HepG2 (cell line): ENCODE measurements at regions not wholly inside any gene's neighbourhood (a gene's known extent, or its start where the extent isn't known, plus 50 kb on each side); places are given as distances from the start of the nearest gene placed in this dataset.

Experiments
- ATAC-seq: fragments of 200-7000 bp; cut with Tn5 transposase; 3 replicates; pipeline ENCODE4 v1.9.1; 2020; ENCODE audit warnings: mild to moderate bottlenecking, moderate library complexity
- BruUV-seq: library from RNA; stranded (reverse); fragments of 400-500 nt; replicated peaks from 2 replicates; lab custom pipeline; 2021; lab: Mats Ljungman, UMichigan
- CTCF ChIA-PET: fragments of 300-600 bp; formaldehyde crosslinking; extraction: SDS; loops from one replicate; lab custom pipeline; 2021; ENCODE audit warnings: low total read pairs, inconsistent platforms, low intra/inter-chr PET ratio; lab: Yijun Ruan, JAX
- POLR2A ChIA-PET: fragments of 350-600 bp; sonication (Branson Sonifier 250); formaldehyde crosslinking; loops from one replicate; lab custom pipeline; 2020; ENCODE audit warnings: antibody characterized with exemption, inconsistent platforms; lab: Yijun Ruan, JAX
- DNase-seq: peaks from one replicate; pipeline ENCODE4 v3.0.0-alpha.2; 2015; ENCODE audit warnings: low spot score
- FAIRE-seq: peaks from 3 replicates; lab custom pipeline; 2011; peaks lifted over from hg19 to GRCh38; lab: Jason Lieb, UNC
- H2AFZ ChIP-seq: one replicate; pipeline ENCODE4 v1.6.1; 2011; ENCODE audit warnings: low read length, inconsistent platforms
- H3K27ac ChIP-seq: fragments of 300-600 bp; 3 replicates; pipeline ENCODE4 v1.8.0; 2011; ENCODE audit warnings: mixed run types, mild to moderate bottlenecking, mixed read lengths, low read length, inconsistent platforms; ENCODE audit not compliant: insufficient read depth; ENCODE audit errors: extremely low read length
- H3K27me3 ChIP-seq, 2 experiments: fragments of 200-600 bp in 1 of 2; 2 replicates in 1 of 2; 3 replicates in 1 of 2; pipeline versions ENCODE4 v1.6.0 to v1.8.0; 2011; ENCODE audit warnings: low read length in 2 of 2, mild to moderate bottlenecking in 2 of 2, moderate library complexity in 2 of 2, inconsistent platforms in 1 of 2; ENCODE audit not compliant: insufficient read depth in 2 of 2, control insufficient read depth in 1 of 2
- H3K36me3 ChIP-seq, 2 experiments: fragments of 200-600 bp in 1 of 2; replicated peaks in 1 of 2; 2 replicates in 1 of 2; 3 replicates in 1 of 2; pipeline versions ENCODE4 v1.5.1 to v1.8.0; 2011; ENCODE audit warnings: low read length in 2 of 2, inconsistent platforms in 1 of 2; ENCODE audit not compliant: insufficient read depth in 2 of 2, control insufficient read depth in 1 of 2
- H3K4me1 ChIP-seq: 2 replicates; pipeline ENCODE4 v1.5.1; 2012; ENCODE audit warnings: low read length, inconsistent platforms; ENCODE audit not compliant: insufficient read depth
- H3K4me2 ChIP-seq: 2 replicates; pipeline ENCODE4 v1.6.0; 2011; ENCODE audit warnings: low read depth, low read length, inconsistent platforms
- H3K4me3 ChIP-seq, 3 experiments: fragments of 200-600 bp in 1 of 3; sonication (generic), shearing (Covaris generic) in 1 of 3; replicated peaks in 1 of 3; 2 replicates each; pipeline ENCODE4 v1.5.1; 2011 to 2016; ENCODE audit warnings: low read length in 3 of 3, inconsistent platforms in 2 of 3, low read depth in 2 of 3, mild to moderate bottlenecking in 2 of 3, control low read depth in 1 of 3, mixed read lengths in 1 of 3; ENCODE audit not compliant: insufficient read depth in 1 of 3
- H3K79me2 ChIP-seq: one replicate; pipeline ENCODE4 v1.6.1; 2011; ENCODE audit warnings: low read length, inconsistent platforms; ENCODE audit not compliant: insufficient read depth
- H3K9ac ChIP-seq: 2 replicates; pipeline ENCODE4 v1.6.0; 2011; ENCODE audit warnings: mild to moderate bottlenecking, low read depth, low read length, inconsistent platforms; ENCODE audit not compliant: insufficient read depth
- H3K9me3 ChIP-seq: 2 replicates; pipeline ENCODE4 v1.5.1; 2012; ENCODE audit warnings: mild to moderate bottlenecking, low read length
- H4K20me1 ChIP-seq: 2 replicates; pipeline ENCODE4 v1.6.0; 2011; ENCODE audit warnings: inconsistent platforms, mild to moderate bottlenecking, low read length, moderate library complexity; ENCODE audit not compliant: insufficient read depth
- BCL6 ChIP-seq: IDR thresholded peaks from 2 replicates; pipeline ENCODE4 v1.6.1; 2016; ENCODE audit warnings: missing genetic modification reagents, missing compliant biosample characterization
- ZBTB10 ChIP-seq: sonication (generic); formaldehyde crosslinking; IDR thresholded peaks from 2 replicates; pipeline ENCODE4 v1.4.0; 2020; ENCODE audit warnings: missing genetic modification reagents, borderline replicate concordance
- ZBTB14 ChIP-seq: sonication (generic); formaldehyde crosslinking; IDR thresholded peaks from 2 replicates; pipeline ENCODE4 v1.4.0; 2020; ENCODE audit warnings: missing genetic modification reagents
- ZFAT ChIP-seq: sonication (generic); formaldehyde crosslinking; conservative IDR thresholded peaks from 2 replicates; pipeline ENCODE4 v1.8.1; 2023; ENCODE audit warnings: missing genetic modification reagents, inconsistent platforms
- ZNF30 ChIP-seq: sonication (generic); formaldehyde crosslinking; IDR thresholded peaks from 2 replicates; pipeline ENCODE4 v1.5.0; 2020; ENCODE audit warnings: mild to moderate bottlenecking, missing genetic modification reagents
- ZNF367 ChIP-seq: sonication (generic); formaldehyde crosslinking; IDR thresholded peaks from 2 replicates; pipeline ENCODE4 v1.4.0; 2020; ENCODE audit warnings: missing genetic modification reagents, borderline replicate concordance
- ZNF710 ChIP-seq: sonication (generic); formaldehyde crosslinking; IDR thresholded peaks from 2 replicates; pipeline ENCODE4 v1.5.0; 2020; ENCODE audit warnings: mild to moderate bottlenecking, missing genetic modification reagents, borderline replicate concordance
- WGBS: methylation state at CpG from one replicate; pipeline ENCODE4 v1.1.6; 2017; ENCODE audit warnings: low lambda C conversion rate; 5-methylcytosine and 5-hydroxymethylcytosine counted together
- in situ Hi-C: cut with HindIII; loops from 2 replicates; pipeline ENCODE4 v1.10.0; 2017; ENCODE audit warnings: low pct_unique_long_range_greater_than_20kb; ENCODE audit not compliant: extremely low pct_ligation_motif_present
- intact Hi-C: fragments of 100-400 bp; cut with micrococcal nuclease; formaldehyde crosslinking; loops from one replicate; pipeline ENCODE4 v1.10.0; 2022; ENCODE audit not compliant: unreplicated experiment
- TF ChIP-seq, protein P1 (sequence below): fragments of 450-650 bp; IDR thresholded peaks from 2 replicates; pipeline ENCODE4 v1.6.1; 2016

GRCh38 chr3:154510780-154511179 lies 80.8 kb upstream of the GPR149 start:
- Histone ChIP-seq H2AFZ (peak overlapping the region; percentile 20), H3K4me2 (no peak overlapping the region), H4K20me1 (no peaks in the 10 kb centered on the region), H3K27ac (no peak overlapping the region), H3K27me3 (no peaks in the 10 kb centered on the region), H3K9ac (no peak overlapping the region), H3K36me3 (no peaks in the 10 kb centered on the region), H3K79me2 (no peaks in the 10 kb centered on the region), H3K4me1 (no peaks in the 10 kb centered on the region), H3K4me3 (no peak overlapping the region), H3K9me3 (no peaks in the 10 kb centered on the region)
- in situ Hi-C loops, result no loop called here
- BruUV-seq, result no TSS peak
- ChIA-PET POLR2A (no interaction called here), CTCF (no interaction called here)
- intact Hi-C loops, result no loop called here
- FAIRE-seq (no peak), ATAC-seq (no peak), DNase-seq (no peak)
- TF ChIP-seq ZNF30 (CRISPR knock-in tag), result no peak
- TF ChIP-seq BCL6 (CRISPR knock-in tag), result no peak
- TF ChIP-seq ZBTB14 (CRISPR knock-in tag), result no peak
- TF ChIP-seq ZNF367 (CRISPR knock-in tag), result no peak
- TF ChIP-seq ZFAT, result no peak
- 3% methylated on average over 2 of the region's 2 CpGs for WGBS

GRCh38 chr3:154507727-154508126 lies 77.7 kb upstream of the GPR149 start:
- CTCF ChIA-PET, result no interaction called here
- in situ Hi-C loops, result no loop called here
- H3K4me1 ChIP-seq, result no peaks in the 10 kb centered on the region
- BruUV-seq, result no TSS peak
- FAIRE-seq, result no peak
- TF ChIP-seq ZNF710 (CRISPR knock-in tag), result no peak
- TF ChIP-seq ZBTB10 (CRISPR knock-in tag), result no peak
- TF ChIP-seq, protein P1, sequence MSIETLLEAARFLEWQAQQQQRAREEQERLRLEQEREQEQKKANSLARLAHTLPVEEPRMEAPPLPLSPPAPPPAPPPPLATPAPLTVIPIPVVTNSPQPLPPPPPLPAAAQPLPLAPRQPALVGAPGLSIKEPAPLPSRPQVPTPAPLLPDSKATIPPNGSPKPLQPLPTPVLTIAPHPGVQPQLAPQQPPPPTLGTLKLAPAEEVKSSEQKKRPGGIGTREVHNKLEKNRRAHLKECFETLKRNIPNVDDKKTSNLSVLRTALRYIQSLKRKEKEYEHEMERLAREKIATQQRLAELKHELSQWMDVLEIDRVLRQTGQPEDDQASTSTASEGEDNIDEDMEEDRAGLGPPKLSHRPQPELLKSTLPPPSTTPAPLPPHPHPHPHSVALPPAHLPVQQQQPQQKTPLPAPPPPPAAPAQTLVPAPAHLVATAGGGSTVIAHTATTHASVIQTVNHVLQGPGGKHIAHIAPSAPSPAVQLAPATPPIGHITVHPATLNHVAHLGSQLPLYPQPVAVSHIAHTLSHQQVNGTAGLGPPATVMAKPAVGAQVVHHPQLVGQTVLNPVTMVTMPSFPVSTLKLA, result peak; percentile 92
- TF ChIP-seq, all 625 proteins: peak for 1
- no peak overlapping the region for H2AFZ ChIP-seq
- no peaks in the 10 kb centered on the region for H3K27me3 ChIP-seq
- no peaks in the 10 kb centered on the region for H3K36me3 ChIP-seq
- WGBS, result 2% methylated on average over 2 of the region's 2 CpGs
- DNase-seq, result no peak
- H3K79me2 ChIP-seq, result no peaks in the 10 kb centered on the region
- H3K9me3 ChIP-seq, result no peaks in the 10 kb centered on the region
- no peak for ATAC-seq
- no peak overlapping the region for H3K27ac ChIP-seq
- POLR2A ChIA-PET, result no interaction called here
- H3K4me2 ChIP-seq, result no peak overlapping the region
- no peaks in the 10 kb centered on the region for H4K20me1 ChIP-seq
- no peak overlapping the region for H3K4me3 ChIP-seq
- intact Hi-C loops, result loop anchor here (5.0 kb wide), 1 partner anchor 1235 kb away; no protein-coding TSS in a partner anchor
- no peak overlapping the region for H3K9ac ChIP-seq
